PC-9 (cell line): ENCODE measurements at regions not wholly inside any gene's neighbourhood (a gene's known extent, or its start where the extent isn't known, plus 50 kb on each side); places are given as distances from the start of the nearest gene placed in this dataset.

Source experiments
- BruUV-seq: library from RNA; stranded (reverse); fragments of 400-500 nt; replicated peaks from 2 replicates; lab custom pipeline; 2021; lab: Mats Ljungman, UMichigan
- CTCF ChIA-PET: fragments of 300-600 bp; sonication (Branson Sonifier 250); formaldehyde crosslinking; loops from one replicate; lab custom pipeline; 2022; ENCODE audit warnings: antibody characterized with exemption; lab: Charles Lee
- POLR2A ChIA-PET: fragments of 300-600 bp; sonication (Branson Sonifier 250); formaldehyde crosslinking; loops from one replicate; lab custom pipeline; 2022; ENCODE audit warnings: antibody characterized with exemption; ENCODE audit not compliant: unreplicated experiment; lab: Charles Lee
- DNase-seq, 2 experiments: peaks; one replicate each; pipeline versions ENCODE4 v3.0.0 to v3.0.0-alpha.2; 2015 to 2022; ENCODE audit warnings: mixed read lengths in 1 of 2
- H2AFZ ChIP-seq: fragments of 200-600 bp; sonication (generic); 2 replicates; pipeline ENCODE4 v1.8.1; 2017; ENCODE audit warnings: antibody characterized with exemption
- H3F3A ChIP-seq: fragments of 200-600 bp; sonication (generic); 2 replicates; pipeline ENCODE4 v1.8.1; 2017; ENCODE audit warnings: antibody characterized with exemption, mild to moderate bottlenecking, low read depth; ENCODE audit not compliant: insufficient read depth
- H3K27ac ChIP-seq: fragments of 200-600 bp; sonication (generic); 2 replicates; pipeline ENCODE4 v1.6.1; 2016; ENCODE audit warnings: mixed run types
- H3K27me3 ChIP-seq: fragments of 200-600 bp; sonication (generic); 2 replicates; pipeline ENCODE4 v1.6.1; 2016; ENCODE audit warnings: low read depth, mixed run types; ENCODE audit not compliant: insufficient read depth
- H3K36me3 ChIP-seq: fragments of 200-600 bp; sonication (generic); 2 replicates; pipeline ENCODE4 v1.6.1; 2016; ENCODE audit warnings: low read depth, mixed run types
- H3K4me1 ChIP-seq: fragments of 200-600 bp; sonication (generic); replicated peaks from 2 replicates; pipeline ENCODE4 v1.6.1; 2016; ENCODE audit warnings: mixed run types; ENCODE audit not compliant: insufficient read depth
- H3K4me2 ChIP-seq: fragments of 200-600 bp; sonication (generic); 2 replicates; pipeline ENCODE4 v1.6.1; 2017; ENCODE audit warnings: mixed run types
- H3K4me3 ChIP-seq: fragments of 200-600 bp; sonication (generic); 2 replicates; pipeline ENCODE4 v1.6.1; 2016; ENCODE audit warnings: mixed run types
- H3K79me2 ChIP-seq: fragments of 200-600 bp; sonication (generic); 2 replicates; pipeline ENCODE4 v1.6.1; 2017; ENCODE audit warnings: low read depth, mixed run types
- H3K9me2 ChIP-seq: fragments of 200-600 bp; sonication (generic); 2 replicates; pipeline ENCODE4 v1.8.1; 2017; ENCODE audit warnings: mild to moderate bottlenecking; ENCODE audit not compliant: insufficient read depth
- H3K9me3 ChIP-seq: fragments of 200-600 bp; sonication (generic); 2 replicates; pipeline ENCODE4 v1.8.1; 2016; ENCODE audit warnings: low read depth; ENCODE audit not compliant: insufficient read depth
- H4K20me1 ChIP-seq: fragments of 200-600 bp; sonication (generic); 2 replicates; pipeline ENCODE4 v1.8.1; 2017; ENCODE audit not compliant: insufficient read depth
- CTCF ChIP-seq: fragments of 200-600 bp; sonication (generic); conservative IDR thresholded peaks from 2 replicates; pipeline ENCODE4 v1.6.1; 2017; ENCODE audit warnings: mixed run types, antibody characterized with exemption, mild to moderate bottlenecking, moderate library complexity
- EZH2 ChIP-seq: fragments of 200-600 bp; sonication (generic); IDR thresholded peaks from 2 replicates; pipeline ENCODE4 v1.8.0; 2017; ENCODE audit warnings: antibody characterized with exemption, low read depth
- intact Hi-C: fragments of 100-400 bp; cut with micrococcal nuclease; formaldehyde crosslinking; loops from one replicate; pipeline ENCODE4 v1.10.0; 2022; ENCODE audit not compliant: unreplicated experiment

DNA sequence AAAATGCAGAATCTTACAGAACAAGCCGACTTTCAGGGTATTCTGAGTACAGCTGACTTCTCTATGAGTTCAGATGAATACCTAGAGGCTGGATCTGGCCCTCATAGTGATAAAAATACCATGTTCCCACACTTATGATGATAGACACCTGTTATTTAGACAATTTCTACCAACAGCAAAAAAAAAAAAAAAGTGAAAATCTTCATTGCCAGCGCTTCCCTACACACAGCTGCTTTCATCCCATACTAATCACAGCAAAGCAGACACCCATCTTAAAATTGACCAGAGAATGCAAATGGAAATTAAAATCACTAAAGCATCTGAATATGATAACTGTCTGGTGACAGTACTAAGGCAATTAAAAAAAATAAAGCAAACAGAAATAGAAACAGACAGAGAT lies 132.1 kb upstream of the ADGRL3 start:
- Histone ChIP-seq H4K20me1 (no peaks in the 10 kb centered on the region), H3K27ac (no peak overlapping the region), H3K36me3 (no peaks in the 10 kb centered on the region), H3F3A (no peaks in the 10 kb centered on the region), H3K4me3 (no peak overlapping the region), H3K9me3 (no peaks in the 10 kb centered on the region), H3K4me1 (no peaks in the 10 kb centered on the region), H2AFZ (no peak overlapping the region), H3K79me2 (no peaks in the 10 kb centered on the region), H3K27me3 (no peaks in the 10 kb centered on the region), H3K4me2 (no peak overlapping the region), H3K9me2 (no peaks in the 10 kb centered on the region)
- POLR2A ChIA-PET = no interaction called here
- no TSS peak for BruUV-seq
- intact Hi-C loops = no loop called here
- no peak for DNase-seq
- CTCF ChIA-PET = no interaction called here
- TF ChIP-seq EZH2 = no peak
- TF ChIP-seq CTCF = no peak

GRCh38 chr4:61068745-61069144 lies 131.4 kb upstream of the ADGRL3 start:
- Histone ChIP-seq H3K36me3 (no peaks in the 10 kb centered on the region), H3K27ac (no peak overlapping the region), H3K9me3 (no peaks in the 10 kb centered on the region), H3F3A (no peaks in the 10 kb centered on the region), H3K4me2 (no peak overlapping the region), H3K4me1 (no peaks in the 10 kb centered on the region), H3K9me2 (no peaks in the 10 kb centered on the region), H2AFZ (no peak overlapping the region), H3K4me3 (no peak overlapping the region), H3K79me2 (no peaks in the 10 kb centered on the region), H3K27me3 (no peaks in the 10 kb centered on the region), H4K20me1 (no peaks in the 10 kb centered on the region)
- intact Hi-C loops = no loop called here
- BruUV-seq = no TSS peak
- CTCF ChIA-PET = no interaction called here
- DNase-seq = no peak
- no peak for TF ChIP-seq CTCF
- TF ChIP-seq EZH2 = no peak
- POLR2A ChIA-PET = no interaction called here

DNA sequence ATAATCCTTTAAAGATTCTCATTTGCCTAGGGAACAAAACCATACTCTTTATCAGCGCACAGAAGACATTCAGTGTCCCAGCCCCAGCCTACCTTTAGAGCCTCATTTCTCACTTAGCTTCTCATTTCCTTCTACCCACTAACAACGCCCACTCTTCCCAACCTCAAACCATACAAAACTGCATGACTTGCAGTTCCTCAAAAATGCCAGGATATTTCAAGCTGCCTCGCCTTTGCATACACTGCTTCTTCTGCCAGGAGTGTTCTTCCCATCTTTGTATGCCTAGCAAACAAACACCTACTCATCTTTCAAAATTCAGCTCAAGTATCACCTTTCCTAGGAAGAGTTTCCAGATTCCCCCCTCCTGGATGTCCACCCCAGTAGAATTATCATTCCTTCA lies 129.9 kb upstream of the ADGRL3 start:
- POLR2A ChIA-PET = no interaction called here
- no peaks in the 10 kb centered on the region for H3K79me2 ChIP-seq
- no peaks in the 10 kb centered on the region for H4K20me1 ChIP-seq
- BruUV-seq = no TSS peak
- H3K27ac ChIP-seq = no peak overlapping the region
- no peaks in the 10 kb centered on the region for H3K36me3 ChIP-seq
- H3K4me1 ChIP-seq = no peaks in the 10 kb centered on the region
- H3K4me3 ChIP-seq = no peak overlapping the region
- H3K4me2 ChIP-seq = no peak overlapping the region
- H3K9me3 ChIP-seq = no peaks in the 10 kb centered on the region
- no peaks in the 10 kb centered on the region for H3K27me3 ChIP-seq
- no peak overlapping the region for H2AFZ ChIP-seq
- intact Hi-C loops = no loop called here
- no peaks in the 10 kb centered on the region for H3F3A ChIP-seq
- no peak for TF ChIP-seq CTCF
- TF ChIP-seq EZH2 = no peak
- no peak for DNase-seq
- H3K9me2 ChIP-seq = no peaks in the 10 kb centered on the region
- CTCF ChIA-PET = no interaction called here
